Umbilical cord (tissue), 1 donor: ENCODE measurements at regions not wholly inside any gene's neighbourhood (a gene's known extent, or its start where the extent isn't known, plus 50 kb on each side); places are given as distances from the start of the nearest gene placed in this dataset.

Experiments used
- DNase-seq: peaks from one replicate; pipeline ENCODE4 v3.0.0-alpha.2; 2015; ENCODE audit warnings: low spot score

DNA sequence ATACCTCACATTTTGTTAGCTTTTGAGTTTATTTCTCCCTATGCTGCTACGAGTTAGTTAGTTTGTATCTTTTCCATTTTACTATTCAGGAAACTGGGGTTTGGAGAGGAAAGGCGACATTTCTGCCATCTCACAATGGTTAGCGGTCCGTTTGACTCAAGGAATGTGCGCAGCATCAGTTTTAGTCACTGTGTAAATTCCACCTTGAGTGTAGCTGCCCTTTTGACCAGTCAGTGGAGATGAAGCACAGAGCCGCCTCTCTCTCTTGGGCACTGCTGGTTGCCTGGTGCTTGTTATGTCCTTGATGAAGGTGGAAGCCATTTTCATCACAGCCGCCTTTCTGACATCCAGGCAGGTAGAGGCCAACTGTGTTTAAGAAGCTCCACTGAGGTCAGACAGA lies 185.5 kb downstream of the SCP2D1 start:
- DNase-seq = no peak

DNA sequence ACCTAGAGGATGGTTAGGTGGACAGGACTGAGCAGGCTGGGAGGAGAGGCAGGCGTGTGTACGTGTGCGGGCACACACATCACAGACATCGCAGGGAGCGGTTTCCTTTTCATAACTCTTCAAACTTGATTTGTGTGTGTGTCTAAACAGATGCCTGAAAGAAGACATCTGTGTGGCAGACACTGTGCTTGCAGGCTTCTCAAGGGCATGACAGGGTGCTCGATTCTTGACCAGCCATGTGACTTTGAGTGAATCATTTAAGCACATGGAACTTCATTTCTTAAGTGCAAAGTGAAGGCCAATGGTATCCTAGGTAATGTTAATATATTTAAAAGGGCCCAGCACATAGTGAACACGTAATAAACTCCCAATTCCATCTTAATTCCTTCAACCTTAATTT lies 186.5 kb downstream of the SCP2D1 start:
- DNase-seq = no peak

DNA sequence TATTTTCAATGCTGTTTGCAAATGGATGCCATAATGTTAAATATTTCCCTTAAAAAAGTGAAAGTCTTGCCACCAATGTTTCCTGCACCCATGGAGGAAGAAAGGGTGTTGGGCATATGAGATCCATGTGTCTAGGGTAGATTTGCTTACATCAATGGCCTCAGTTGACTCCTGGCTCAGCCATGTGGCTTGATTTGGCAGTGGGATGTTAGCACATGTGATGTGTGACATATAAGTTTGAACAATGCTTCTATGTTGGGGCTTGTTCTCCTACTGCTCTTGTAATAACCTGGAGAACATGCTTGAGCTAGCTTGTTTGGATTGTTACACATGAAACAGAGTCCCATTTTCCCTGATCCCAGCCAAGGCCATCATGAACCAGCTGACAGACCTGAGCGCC lies 187.6 kb downstream of the SCP2D1 start:
- no peak for DNase-seq

DNA sequence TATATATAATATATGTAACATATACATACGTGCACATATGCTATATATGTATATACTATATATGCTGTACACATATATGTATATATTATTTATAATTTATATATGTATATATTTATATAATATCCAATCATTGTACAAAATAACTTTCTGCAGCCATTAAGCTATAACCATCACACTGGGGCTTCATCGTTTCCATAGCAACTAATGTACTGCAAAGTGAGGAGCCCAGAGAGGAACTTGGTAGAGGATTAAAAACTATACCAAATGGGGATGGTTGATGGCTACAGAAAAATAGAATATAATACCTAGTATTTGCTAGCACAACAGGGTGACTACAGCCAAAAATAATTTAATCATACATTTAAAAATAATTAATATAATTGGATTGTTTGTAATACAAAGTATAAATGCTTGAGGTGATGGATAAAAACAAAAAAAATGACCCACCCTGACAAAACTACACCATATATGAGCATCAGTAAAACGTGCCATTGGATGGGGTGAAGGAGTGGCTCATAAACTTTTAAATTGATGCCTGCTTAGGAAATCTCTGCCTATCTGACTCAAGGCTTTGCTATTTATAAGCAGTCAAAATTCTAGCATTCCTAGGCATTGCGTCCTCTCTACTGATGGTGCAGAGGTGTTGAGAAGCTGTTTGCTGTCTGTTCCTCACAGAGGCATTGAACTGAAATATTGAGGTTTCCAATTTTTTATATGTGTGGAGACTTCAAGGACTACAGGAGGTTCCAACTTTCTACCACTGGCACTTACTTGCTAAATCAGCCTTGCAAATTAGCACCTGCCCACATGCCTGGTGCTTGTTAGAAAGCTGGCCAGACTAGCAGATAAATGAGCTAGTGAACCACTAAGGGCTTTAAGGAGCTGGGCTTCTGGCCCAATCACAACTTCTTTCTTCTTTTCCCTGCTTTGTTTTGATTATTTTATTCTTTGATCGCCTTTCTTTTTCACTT lies 190.1 kb downstream of the SCP2D1 start:
- no peak for DNase-seq

DNA sequence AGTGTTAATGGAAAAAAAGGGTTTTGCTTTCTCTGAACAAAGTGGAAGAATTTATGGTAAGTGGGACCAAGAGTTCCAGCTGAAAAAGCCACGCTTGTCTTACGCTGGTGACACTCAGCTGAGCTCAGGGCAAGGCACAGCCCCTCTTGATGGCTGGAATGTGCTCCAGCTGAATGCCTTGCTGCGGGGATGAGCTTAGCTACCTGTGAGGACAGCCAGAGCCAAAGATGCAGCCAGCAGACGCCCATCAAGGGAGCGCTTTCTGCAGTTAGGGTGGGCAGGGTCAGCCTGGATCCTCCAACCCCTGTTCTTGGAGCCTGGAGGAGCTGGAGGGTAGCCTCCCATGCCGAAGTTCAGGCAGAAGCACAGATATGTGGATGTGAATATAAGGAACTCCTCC lies 191.4 kb downstream of the SCP2D1 start:
- no peak for DNase-seq

GRCh38 chr20:19008497-19008896 lies 194.9 kb downstream of the SCP2D1 start:
- DNase-seq = no peak

GRCh38 chr20:19009081-19009688 lies 195.6 kb downstream of the SCP2D1 start:
- no peak for DNase-seq

- peak; percentile 71 for DNase-seq
Observed at GRCh38 chr20:19012676-19013075, 199.1 kb downstream of the SCP2D1 start.

- DNase-seq = no peak
Observed at GRCh38 chr20:19013907-19014306, 198.5 kb upstream of the SLC24A3 start.

DNA sequence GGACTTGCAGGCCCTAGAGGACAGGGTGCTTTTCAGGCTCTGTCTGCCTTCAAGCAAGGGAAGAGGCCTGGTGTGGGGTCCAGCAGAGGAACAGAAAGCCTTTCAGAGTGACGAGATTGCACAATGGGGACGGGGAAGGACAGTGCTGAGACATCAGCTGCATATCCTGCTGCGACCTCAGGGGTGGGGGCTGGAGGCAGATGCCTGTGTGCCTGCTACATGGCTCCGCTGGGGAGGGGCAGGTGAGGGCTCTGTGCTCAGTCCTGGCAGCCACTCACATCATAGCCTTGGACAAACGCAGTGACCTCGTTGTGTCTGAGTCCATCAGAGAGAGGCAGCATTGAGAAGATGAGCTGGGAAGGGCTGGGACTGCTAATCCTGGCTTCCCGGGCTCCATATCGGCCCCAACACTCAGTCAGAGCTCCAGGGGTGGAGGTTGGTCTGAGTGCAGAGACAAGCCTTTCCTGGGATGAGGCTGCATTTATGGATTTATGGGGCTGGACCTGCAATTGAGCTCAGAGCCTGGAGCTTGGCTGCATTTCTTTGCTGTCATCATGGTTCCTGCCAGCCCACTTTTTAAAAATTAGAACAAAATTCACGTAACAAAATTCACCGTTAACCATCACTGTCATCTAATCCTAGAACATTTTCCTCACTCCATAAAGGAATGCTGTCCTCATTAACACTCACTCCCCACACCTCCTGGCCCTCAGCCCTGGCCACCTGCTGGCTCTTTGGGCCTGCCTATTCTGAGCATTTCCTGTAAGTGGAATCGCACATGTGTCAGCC lies 196.9 kb upstream of the SLC24A3 start:
- peak; percentile 71 for DNase-seq

- no peak for DNase-seq
Observed at GRCh38 chr20:19016140-19016497, 196.3 kb upstream of the SLC24A3 start.

GRCh38 chr20:19017104-19017690 lies 195.2 kb upstream of the SLC24A3 start:
- DNase-seq = no peak

DNA sequence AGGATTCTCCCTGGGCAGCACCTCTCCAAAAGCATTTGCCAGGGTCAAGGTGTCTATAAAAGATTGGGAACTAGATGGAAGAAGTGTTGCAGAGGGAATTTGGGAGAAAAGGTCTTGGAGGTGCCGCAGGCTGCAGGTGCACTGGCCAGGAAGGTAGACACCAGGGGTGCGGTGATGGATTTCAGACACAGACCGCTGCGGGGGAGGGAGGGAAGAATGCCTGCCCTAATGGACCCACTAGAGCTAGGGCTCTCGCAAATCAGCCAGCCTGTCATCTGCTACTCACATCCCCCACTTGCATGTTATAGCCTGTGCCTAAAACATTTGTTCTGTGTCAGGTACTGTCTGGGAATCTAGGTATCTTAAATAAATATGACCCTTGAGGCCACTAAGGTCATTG lies 193.6 kb upstream of the SLC24A3 start:
- DNase-seq = no peak

- DNase-seq = no peak
Observed at GRCh38 chr20:19019734-19020364, 192.6 kb upstream of the SLC24A3 start.

GRCh38 chr20:19021406-19022117 lies 190.9 kb upstream of the SLC24A3 start:
- DNase-seq = no peak

DNA sequence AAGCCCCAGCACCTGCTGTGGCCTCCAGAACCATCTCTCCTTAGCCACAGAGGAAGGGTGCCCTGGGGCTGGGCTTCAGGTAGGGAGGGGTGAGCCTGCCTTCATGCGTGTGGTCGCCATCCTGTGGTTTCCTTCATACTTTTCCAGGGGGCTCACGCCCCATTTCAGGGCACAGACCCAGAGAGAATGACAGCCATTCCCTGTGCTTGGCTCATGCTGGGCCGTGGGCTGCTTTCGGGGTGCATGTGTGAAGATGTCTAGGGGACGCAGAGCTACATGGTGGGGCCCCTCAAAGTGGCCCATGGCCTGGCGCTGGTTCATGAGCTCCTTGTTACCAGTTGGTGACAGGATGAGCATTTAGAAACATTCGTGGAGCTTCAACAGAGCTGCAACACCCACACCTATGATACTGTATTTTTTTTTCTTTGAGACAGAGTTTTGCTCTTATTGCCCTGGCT lies 190.3 kb upstream of the SLC24A3 start:
- no peak for DNase-seq

GRCh38 chr20:19022791-19023448 lies 189.5 kb upstream of the SLC24A3 start:
- DNase-seq = no peak

DNA sequence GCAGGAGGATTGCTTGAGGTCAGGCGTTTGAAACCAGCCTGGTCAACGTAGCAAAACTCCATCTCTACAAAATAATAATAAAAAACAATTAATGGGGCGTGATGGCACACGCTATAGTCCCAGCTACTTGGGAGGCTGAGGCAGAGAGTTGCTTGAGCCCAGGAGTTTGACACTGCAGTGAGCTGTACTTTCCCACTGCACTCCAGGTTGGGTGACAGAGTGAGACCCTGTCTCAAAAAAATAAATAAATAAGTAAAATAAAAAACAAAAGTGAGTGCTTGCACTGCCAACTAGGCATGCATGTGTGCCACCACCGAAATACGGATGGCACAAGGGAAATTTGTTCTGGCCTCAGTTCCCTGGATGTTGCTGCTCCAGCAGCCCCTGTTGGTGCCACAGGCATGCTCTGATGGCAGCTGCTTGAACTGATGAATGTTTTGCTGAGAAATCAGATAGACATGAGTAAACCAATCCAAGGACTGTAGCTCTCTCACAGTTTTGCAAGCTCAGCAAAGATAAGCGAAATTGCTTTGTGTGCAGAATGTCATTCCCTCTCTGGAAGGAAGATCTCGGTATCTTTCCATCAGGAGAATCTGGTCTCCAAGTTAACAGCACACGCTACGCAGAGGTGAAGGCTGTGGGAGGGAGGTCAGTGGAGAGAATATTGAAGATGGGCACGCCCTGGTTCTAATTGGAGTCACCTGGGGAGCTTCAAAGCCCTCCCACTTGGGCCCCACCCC lies 188.0 kb upstream of the SLC24A3 start:
- DNase-seq = peak; percentile 74

DNA sequence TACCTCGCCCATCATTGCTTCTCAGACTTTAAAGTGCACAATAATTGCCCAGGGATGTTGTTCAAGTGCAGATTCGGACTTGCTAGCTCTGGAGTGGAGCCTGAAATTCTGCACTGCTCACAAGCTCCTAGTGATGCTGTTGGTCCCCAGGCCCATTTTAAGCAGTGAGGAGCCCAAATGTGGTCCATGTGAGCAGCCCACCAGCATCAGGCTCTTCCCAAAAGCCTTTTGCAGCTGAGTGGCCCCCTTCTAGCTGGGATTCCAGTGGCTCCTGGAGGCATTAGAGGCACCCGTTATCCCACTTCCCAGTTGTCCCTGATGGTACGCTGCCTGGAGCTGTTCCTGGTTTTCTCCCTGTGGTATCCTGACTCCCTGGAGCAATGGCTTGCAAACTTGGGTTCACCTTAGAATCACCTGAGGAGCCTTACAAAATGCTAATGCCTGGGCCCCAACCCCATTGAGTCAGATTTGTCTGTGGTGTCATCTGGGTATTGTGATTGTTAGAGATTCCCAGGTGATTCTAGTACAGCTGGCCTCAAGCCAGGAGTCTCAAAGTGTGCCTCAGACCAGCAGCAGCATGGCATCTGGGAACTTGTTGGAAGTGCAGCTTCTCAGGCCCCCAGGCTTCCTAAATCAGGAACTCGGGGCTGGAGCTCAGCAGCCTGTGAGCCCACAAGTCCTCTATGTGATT lies 186.9 kb upstream of the SLC24A3 start:
- no peak for DNase-seq
